ENCODE measurements at regions not wholly inside any gene's neighbourhood (a gene's known extent, or its start where the extent isn't known, plus 50 kb on each side); places are given as distances from the start of the nearest gene placed in this dataset.

- TF ChIP-seq CTCF (IDR thresholded peaks at IDR 0.05 in 2 of 3, conservative IDR thresholded peaks at IDR 0.05 in 1 of 3; ENCODE audit: borderline replicate concordance in 1 of 3, insufficient read depth in 1 of 3, low read depth in 2 of 3, low read length in 2 of 3) (no peak), CBX3 (IDR thresholded peaks at IDR 0.05; ENCODE audit: low read depth) (no peak)
These were observed 71.2 kb upstream of the C16orf82 start (continued) for GRCh38 chr16:26995522-26995921.

- no peaks in the 10 kb centered on the region for H3K4me1 ChIP-seq (ENCODE audit: control insufficient read depth in 1 of 2, insufficient read depth in 2 of 2, low read length in 2 of 2)
- no peak overlapping the region for H3K9ac ChIP-seq (ENCODE audit: low read length)
- no peaks in the 10 kb centered on the region for H4K20me1 ChIP-seq (ENCODE audit: insufficient read depth)
- no peaks in the 10 kb centered on the region for H3K9me2 ChIP-seq (ENCODE audit: insufficient read depth)
- ChIA-PET POLR2A (no interaction called here), RAD21 (ENCODE audit: low non-redundant PET in 1 of 2, low total read pairs in 2 of 2, uncharacterized antibody in 2 of 2, unreplicated experiment in 2 of 2) (no interaction called here), CTCF (no interaction called here)
- H3K4me2 ChIP-seq (ENCODE audit: low read length) = no peak overlapping the region
- intact Hi-C loops (cut with micrococcal nuclease) = no loop called here
- H3K36me3 ChIP-seq (ENCODE audit: control insufficient read depth in 1 of 2, insufficient read depth in 2 of 2, low read length in 2 of 2) = no peaks in the 10 kb centered on the region
- H3K27me3 ChIP-seq (ENCODE audit: insufficient read depth, low read length) = peaks cover 42% of the 10 kb centered on the region
- ATAC-seq = no peak
- H3K9me3 ChIP-seq (ENCODE audit: control insufficient read depth in 1 of 2, insufficient read depth in 1 of 2, low read depth in 1 of 2, low read length in 2 of 2) = no peaks in the 10 kb centered on the region
- no peak overlapping the region for H2AFZ ChIP-seq (ENCODE audit: low read depth, low read length, poor library complexity, severe bottlenecking)
- H3K27ac ChIP-seq (ENCODE audit: low read depth, low read length) = no peak overlapping the region
- DNase-seq (ENCODE audit: low read depth, low spot score) = no peak
- BruUV-seq (replicated peaks) = no TSS peak
- H3K79me2 ChIP-seq (ENCODE audit: insufficient read depth, low read length) = no peaks in the 10 kb centered on the region
- H3K4me3 ChIP-seq (replicated peaks in 1 of 2; ENCODE audit: low read depth in 1 of 2, low read length in 2 of 2) = no peak overlapping the region
- TF ChIP-seq CBX3 (IDR thresholded peaks at IDR 0.05; ENCODE audit: low read depth) (no peak), REST (IDR thresholded peaks at IDR 0.05; ENCODE audit: low read depth) (no peak), ZBTB33 (IDR thresholded peaks at IDR 0.05; ENCODE audit: extremely low read depth, insufficient replicate concordance, low read length) (no peak), CTCF (IDR thresholded peaks at IDR 0.05 in 2 of 3, conservative IDR thresholded peaks at IDR 0.05 in 1 of 3; ENCODE audit: borderline replicate concordance in 1 of 3, insufficient read depth in 1 of 3, low read depth in 2 of 3, low read length in 2 of 3) (no peak), FOSL1 (IDR thresholded peaks at IDR 0.05; ENCODE audit: low read depth) (no peak), MAX (IDR thresholded peaks at IDR 0.05) (no peak), EZH2phosphoT487 (IDR thresholded peaks at IDR 0.05; ENCODE audit: borderline replicate concordance) (no peak), ZNF274 (IDR thresholded peaks at IDR 0.05; ENCODE audit: low read depth, low read length) (no peak), EGR1 (IDR thresholded peaks at IDR 0.05; ENCODE audit: low read depth) (no peak), SIN3A (IDR thresholded peaks at IDR 0.05; ENCODE audit: low read depth) (no peak), SRF (IDR thresholded peaks at IDR 0.05; ENCODE audit: low read depth) (no peak), CEBPB (IDR thresholded peaks at IDR 0.05; ENCODE audit: low read depth) (no peak), POLR2AphosphoS5 (IDR thresholded peaks at IDR 0.05; ENCODE audit: low read depth, low read length) (no peak), ELF1 (IDR thresholded peaks at IDR 0.05; ENCODE audit: borderline replicate concordance, low read depth) (no peak), ATF3 (IDR thresholded peaks at IDR 0.05) (no peak)
These were observed 61.3 kb upstream of the C16orf82 start for GRCh38 chr16:27005386-27005785.
